ENCODE measurements at regions not wholly inside any gene's neighbourhood (a gene's known extent, or its start where the extent isn't known, plus 50 kb on each side); places are given as distances from the start of the nearest gene placed in this dataset.

GRCh38 chr7:42550706-42551470 lies 313.9 kb upstream of the GLI3 start:
- TF ChIP-seq EP300 (conservative IDR thresholded peaks at IDR 0.05; ENCODE audit: poor library complexity, severe bottlenecking) (no peak), MXI1 (conservative IDR thresholded peaks at IDR 0.05; ENCODE audit: poor library complexity, severe bottlenecking) (no peak), REST (IDR thresholded peaks at IDR 0.05; ENCODE audit: borderline replicate concordance) (no peak), CTCF (IDR thresholded peaks at IDR 0.05; ENCODE audit: poor library complexity, severe bottlenecking) (no peak), RAD21 (conservative IDR thresholded peaks at IDR 0.05) (no peak), SMC3 (conservative IDR thresholded peaks at IDR 0.05; ENCODE audit: poor library complexity) (no peak), TAF1 (IDR thresholded peaks at IDR 0.05; ENCODE audit: low read depth) (no peak), POLR2AphosphoS5 (IDR thresholded peaks at IDR 0.05) (no peak), EZH2 (IDR thresholded peaks at IDR 0.05; ENCODE audit: borderline replicate concordance, insufficient read depth, low read length, poor library complexity, severe bottlenecking) (no peak)
- Histone ChIP-seq H3F3A (ENCODE audit: insufficient read depth, low read length, poor library complexity, severe bottlenecking) (no peaks in the 10 kb centered on the region), H4K20me1 (ENCODE audit: insufficient read depth) (no peaks in the 10 kb centered on the region), H3K9me3 (ENCODE audit: low read length) (peaks cover 3% of the 10 kb centered on the region), H3K27me3 (ENCODE audit: insufficient read depth, low read depth, low read length) (no peaks in the 10 kb centered on the region), H3K36me3 (ENCODE audit: insufficient read depth, low read length) (no peaks in the 10 kb centered on the region), H3K4me2 (ENCODE audit: low read length) (no peak overlapping the region), H3K9me2 (ENCODE audit: insufficient read depth, low read length) (no peaks in the 10 kb centered on the region), H3K79me2 (replicated peaks; ENCODE audit: insufficient read depth, low read length) (no peaks in the 10 kb centered on the region), H3K4me3 (ENCODE audit: low read length) (no peak overlapping the region), H3K9ac (ENCODE audit: low read length) (no peak overlapping the region), H2AFZ (ENCODE audit: low read depth, low read length) (no peak overlapping the region), H3K27ac (ENCODE audit: low read length) (no peak overlapping the region)

GRCh38 chr7:42549866-42550485 lies 313.0 kb upstream of the GLI3 start:
- Histone ChIP-seq H3K27ac (ENCODE audit: low read length) (no peak overlapping the region), H3K9ac (ENCODE audit: low read length) (no peak overlapping the region), H3K27me3 (ENCODE audit: insufficient read depth, low read depth, low read length) (no peaks in the 10 kb centered on the region), H4K20me1 (ENCODE audit: insufficient read depth) (no peaks in the 10 kb centered on the region), H3K4me2 (ENCODE audit: low read length) (no peak overlapping the region), H3F3A (ENCODE audit: insufficient read depth, low read length, poor library complexity, severe bottlenecking) (no peaks in the 10 kb centered on the region), H3K9me3 (ENCODE audit: low read length) (no peaks in the 10 kb centered on the region), H3K36me3 (ENCODE audit: insufficient read depth, low read length) (no peaks in the 10 kb centered on the region), H3K4me3 (ENCODE audit: low read length) (no peak overlapping the region), H3K79me2 (replicated peaks; ENCODE audit: insufficient read depth, low read length) (no peaks in the 10 kb centered on the region), H2AFZ (ENCODE audit: low read depth, low read length) (no peak overlapping the region), H3K9me2 (ENCODE audit: insufficient read depth, low read length) (no peaks in the 10 kb centered on the region)
- TF ChIP-seq MXI1 (conservative IDR thresholded peaks at IDR 0.05; ENCODE audit: poor library complexity, severe bottlenecking) (no peak), POLR2AphosphoS5 (IDR thresholded peaks at IDR 0.05) (no peak), TAF1 (IDR thresholded peaks at IDR 0.05; ENCODE audit: low read depth) (no peak), REST (IDR thresholded peaks at IDR 0.05; ENCODE audit: borderline replicate concordance) (no peak), EP300 (conservative IDR thresholded peaks at IDR 0.05; ENCODE audit: poor library complexity, severe bottlenecking) (no peak), SMC3 (conservative IDR thresholded peaks at IDR 0.05; ENCODE audit: poor library complexity) (no peak), RAD21 (conservative IDR thresholded peaks at IDR 0.05) (no peak), EZH2 (IDR thresholded peaks at IDR 0.05; ENCODE audit: borderline replicate concordance, insufficient read depth, low read length, poor library complexity, severe bottlenecking) (no peak), CTCF (IDR thresholded peaks at IDR 0.05; ENCODE audit: poor library complexity, severe bottlenecking) (no peak)

Measured in neural cell (in vitro differentiated cells).